ENCODE measurements at regions not wholly inside any gene's neighbourhood (a gene's known extent, or its start where the extent isn't known, plus 50 kb on each side); places are given as distances from the start of the nearest gene placed in this dataset.

GRCh38 chr3:182142928-182143327 lies 431.2 kb downstream of the SOX2 start:
- TF ChIP-seq, protein P1, sequence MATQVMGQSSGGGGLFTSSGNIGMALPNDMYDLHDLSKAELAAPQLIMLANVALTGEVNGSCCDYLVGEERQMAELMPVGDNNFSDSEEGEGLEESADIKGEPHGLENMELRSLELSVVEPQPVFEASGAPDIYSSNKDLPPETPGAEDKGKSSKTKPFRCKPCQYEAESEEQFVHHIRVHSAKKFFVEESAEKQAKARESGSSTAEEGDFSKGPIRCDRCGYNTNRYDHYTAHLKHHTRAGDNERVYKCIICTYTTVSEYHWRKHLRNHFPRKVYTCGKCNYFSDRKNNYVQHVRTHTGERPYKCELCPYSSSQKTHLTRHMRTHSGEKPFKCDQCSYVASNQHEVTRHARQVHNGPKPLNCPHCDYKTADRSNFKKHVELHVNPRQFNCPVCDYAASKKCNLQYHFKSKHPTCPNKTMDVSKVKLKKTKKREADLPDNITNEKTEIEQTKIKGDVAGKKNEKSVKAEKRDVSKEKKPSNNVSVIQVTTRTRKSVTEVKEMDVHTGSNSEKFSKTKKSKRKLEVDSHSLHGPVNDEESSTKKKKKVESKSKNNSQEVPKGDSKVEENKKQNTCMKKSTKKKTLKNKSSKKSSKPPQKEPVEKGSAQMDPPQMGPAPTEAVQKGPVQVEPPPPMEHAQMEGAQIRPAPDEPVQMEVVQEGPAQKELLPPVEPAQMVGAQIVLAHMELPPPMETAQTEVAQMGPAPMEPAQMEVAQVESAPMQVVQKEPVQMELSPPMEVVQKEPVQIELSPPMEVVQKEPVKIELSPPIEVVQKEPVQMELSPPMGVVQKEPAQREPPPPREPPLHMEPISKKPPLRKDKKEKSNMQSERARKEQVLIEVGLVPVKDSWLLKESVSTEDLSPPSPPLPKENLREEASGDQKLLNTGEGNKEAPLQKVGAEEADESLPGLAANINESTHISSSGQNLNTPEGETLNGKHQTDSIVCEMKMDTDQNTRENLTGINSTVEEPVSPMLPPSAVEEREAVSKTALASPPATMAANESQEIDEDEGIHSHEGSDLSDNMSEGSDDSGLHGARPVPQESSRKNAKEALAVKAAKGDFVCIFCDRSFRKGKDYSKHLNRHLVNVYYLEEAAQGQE (IDR thresholded peaks at IDR 0.05; ENCODE audit: insufficient read depth in 1 of 2, low read depth in 2 of 2, low read length in 1 of 2), result no peak
- TF ChIP-seq CTCF (IDR thresholded peaks at IDR 0.05) (no peak), POLR2AphosphoS5 (IDR thresholded peaks at IDR 0.05; ENCODE audit: low read depth, low read length) (no peak)

Data from Panc1 (cell line).